H1 (cell line): ENCODE measurements at regions not wholly inside any gene's neighbourhood (a gene's known extent, or its start where the extent isn't known, plus 50 kb on each side); places are given as distances from the start of the nearest gene placed in this dataset.

Experiments
- CHD1 ChIP-seq: IDR thresholded peaks from 2 replicates; pipeline ENCODE4 v1.6.1; 2012; ENCODE audit warnings: low read depth, low read length, improper control_type of control experiment
- JUN ChIP-seq: IDR thresholded peaks from 2 replicates; pipeline ENCODE4 v1.6.1; 2011; ENCODE audit warnings: low read depth, mild to moderate bottlenecking, improper control_type of control experiment, low read length
- KDM4A ChIP-seq: IDR thresholded peaks from one replicate; pipeline ENCODE4 v1.7.1; 2012; ENCODE audit warnings: low read depth, mild to moderate bottlenecking, moderate library complexity, low read length, inconsistent platforms; ENCODE audit not compliant: severe bottlenecking
- NRF1 ChIP-seq: IDR thresholded peaks from 2 replicates; pipeline ENCODE4 v1.6.1; 2011; ENCODE audit warnings: mild to moderate bottlenecking, low read depth, low read length, improper control_type of control experiment
- RNF2 ChIP-seq: fragments of 200-900, 300-1000 bp; sonication (generic); IDR thresholded peaks from 2 replicates; pipeline ENCODE4 v1.7.1; 2016; ENCODE audit warnings: borderline replicate concordance, low read depth, mild to moderate bottlenecking, antibody characterized with exemption, low read length; ENCODE audit not compliant: poor library complexity, severe bottlenecking; ENCODE audit errors: missing control alignments
- SAP30 ChIP-seq: fragments of 300-600 bp; sonication (generic); IDR thresholded peaks from 2 replicates; pipeline ENCODE4 v1.7.1; 2012; ENCODE audit warnings: low read length, moderate library complexity, mild to moderate bottlenecking, inconsistent platforms; ENCODE audit not compliant: insufficient read depth, insufficient replicate concordance
- SIN3A ChIP-seq, 2 experiments: IDR thresholded peaks in 1 of 2; conservative IDR thresholded peaks in 1 of 2; 2 replicates each; pipeline ENCODE4 v1.6.1; 2011 to 2012; ENCODE audit warnings: low read length in 2 of 2, improper control_type of control experiment in 1 of 2, low read depth in 1 of 2, mild to moderate bottlenecking in 1 of 2
- SUZ12 ChIP-seq: fragments of 200-600 bp; sonication (generic); IDR thresholded peaks from 2 replicates; pipeline ENCODE4 v1.6.1; 2012; ENCODE audit warnings: mild to moderate bottlenecking, inconsistent platforms, low read length, moderate library complexity, mixed read lengths
- TAF7 ChIP-seq: optimal IDR thresholded peaks from 2 replicates; pipeline ENCODE3; 2011; ENCODE audit warnings: low read depth, mild to moderate bottlenecking, inconsistent platforms, low read length, moderate library complexity, borderline replicate concordance
- TF ChIP-seq, protein P1 (sequence below): fragments of 300-600 bp; sonication (generic); IDR thresholded peaks from 2 replicates; pipeline ENCODE4 v1.7.1; 2012; ENCODE audit warnings: low read length, moderate library complexity, mild to moderate bottlenecking, inconsistent platforms; ENCODE audit not compliant: insufficient replicate concordance

- TF ChIP-seq, protein P1, sequence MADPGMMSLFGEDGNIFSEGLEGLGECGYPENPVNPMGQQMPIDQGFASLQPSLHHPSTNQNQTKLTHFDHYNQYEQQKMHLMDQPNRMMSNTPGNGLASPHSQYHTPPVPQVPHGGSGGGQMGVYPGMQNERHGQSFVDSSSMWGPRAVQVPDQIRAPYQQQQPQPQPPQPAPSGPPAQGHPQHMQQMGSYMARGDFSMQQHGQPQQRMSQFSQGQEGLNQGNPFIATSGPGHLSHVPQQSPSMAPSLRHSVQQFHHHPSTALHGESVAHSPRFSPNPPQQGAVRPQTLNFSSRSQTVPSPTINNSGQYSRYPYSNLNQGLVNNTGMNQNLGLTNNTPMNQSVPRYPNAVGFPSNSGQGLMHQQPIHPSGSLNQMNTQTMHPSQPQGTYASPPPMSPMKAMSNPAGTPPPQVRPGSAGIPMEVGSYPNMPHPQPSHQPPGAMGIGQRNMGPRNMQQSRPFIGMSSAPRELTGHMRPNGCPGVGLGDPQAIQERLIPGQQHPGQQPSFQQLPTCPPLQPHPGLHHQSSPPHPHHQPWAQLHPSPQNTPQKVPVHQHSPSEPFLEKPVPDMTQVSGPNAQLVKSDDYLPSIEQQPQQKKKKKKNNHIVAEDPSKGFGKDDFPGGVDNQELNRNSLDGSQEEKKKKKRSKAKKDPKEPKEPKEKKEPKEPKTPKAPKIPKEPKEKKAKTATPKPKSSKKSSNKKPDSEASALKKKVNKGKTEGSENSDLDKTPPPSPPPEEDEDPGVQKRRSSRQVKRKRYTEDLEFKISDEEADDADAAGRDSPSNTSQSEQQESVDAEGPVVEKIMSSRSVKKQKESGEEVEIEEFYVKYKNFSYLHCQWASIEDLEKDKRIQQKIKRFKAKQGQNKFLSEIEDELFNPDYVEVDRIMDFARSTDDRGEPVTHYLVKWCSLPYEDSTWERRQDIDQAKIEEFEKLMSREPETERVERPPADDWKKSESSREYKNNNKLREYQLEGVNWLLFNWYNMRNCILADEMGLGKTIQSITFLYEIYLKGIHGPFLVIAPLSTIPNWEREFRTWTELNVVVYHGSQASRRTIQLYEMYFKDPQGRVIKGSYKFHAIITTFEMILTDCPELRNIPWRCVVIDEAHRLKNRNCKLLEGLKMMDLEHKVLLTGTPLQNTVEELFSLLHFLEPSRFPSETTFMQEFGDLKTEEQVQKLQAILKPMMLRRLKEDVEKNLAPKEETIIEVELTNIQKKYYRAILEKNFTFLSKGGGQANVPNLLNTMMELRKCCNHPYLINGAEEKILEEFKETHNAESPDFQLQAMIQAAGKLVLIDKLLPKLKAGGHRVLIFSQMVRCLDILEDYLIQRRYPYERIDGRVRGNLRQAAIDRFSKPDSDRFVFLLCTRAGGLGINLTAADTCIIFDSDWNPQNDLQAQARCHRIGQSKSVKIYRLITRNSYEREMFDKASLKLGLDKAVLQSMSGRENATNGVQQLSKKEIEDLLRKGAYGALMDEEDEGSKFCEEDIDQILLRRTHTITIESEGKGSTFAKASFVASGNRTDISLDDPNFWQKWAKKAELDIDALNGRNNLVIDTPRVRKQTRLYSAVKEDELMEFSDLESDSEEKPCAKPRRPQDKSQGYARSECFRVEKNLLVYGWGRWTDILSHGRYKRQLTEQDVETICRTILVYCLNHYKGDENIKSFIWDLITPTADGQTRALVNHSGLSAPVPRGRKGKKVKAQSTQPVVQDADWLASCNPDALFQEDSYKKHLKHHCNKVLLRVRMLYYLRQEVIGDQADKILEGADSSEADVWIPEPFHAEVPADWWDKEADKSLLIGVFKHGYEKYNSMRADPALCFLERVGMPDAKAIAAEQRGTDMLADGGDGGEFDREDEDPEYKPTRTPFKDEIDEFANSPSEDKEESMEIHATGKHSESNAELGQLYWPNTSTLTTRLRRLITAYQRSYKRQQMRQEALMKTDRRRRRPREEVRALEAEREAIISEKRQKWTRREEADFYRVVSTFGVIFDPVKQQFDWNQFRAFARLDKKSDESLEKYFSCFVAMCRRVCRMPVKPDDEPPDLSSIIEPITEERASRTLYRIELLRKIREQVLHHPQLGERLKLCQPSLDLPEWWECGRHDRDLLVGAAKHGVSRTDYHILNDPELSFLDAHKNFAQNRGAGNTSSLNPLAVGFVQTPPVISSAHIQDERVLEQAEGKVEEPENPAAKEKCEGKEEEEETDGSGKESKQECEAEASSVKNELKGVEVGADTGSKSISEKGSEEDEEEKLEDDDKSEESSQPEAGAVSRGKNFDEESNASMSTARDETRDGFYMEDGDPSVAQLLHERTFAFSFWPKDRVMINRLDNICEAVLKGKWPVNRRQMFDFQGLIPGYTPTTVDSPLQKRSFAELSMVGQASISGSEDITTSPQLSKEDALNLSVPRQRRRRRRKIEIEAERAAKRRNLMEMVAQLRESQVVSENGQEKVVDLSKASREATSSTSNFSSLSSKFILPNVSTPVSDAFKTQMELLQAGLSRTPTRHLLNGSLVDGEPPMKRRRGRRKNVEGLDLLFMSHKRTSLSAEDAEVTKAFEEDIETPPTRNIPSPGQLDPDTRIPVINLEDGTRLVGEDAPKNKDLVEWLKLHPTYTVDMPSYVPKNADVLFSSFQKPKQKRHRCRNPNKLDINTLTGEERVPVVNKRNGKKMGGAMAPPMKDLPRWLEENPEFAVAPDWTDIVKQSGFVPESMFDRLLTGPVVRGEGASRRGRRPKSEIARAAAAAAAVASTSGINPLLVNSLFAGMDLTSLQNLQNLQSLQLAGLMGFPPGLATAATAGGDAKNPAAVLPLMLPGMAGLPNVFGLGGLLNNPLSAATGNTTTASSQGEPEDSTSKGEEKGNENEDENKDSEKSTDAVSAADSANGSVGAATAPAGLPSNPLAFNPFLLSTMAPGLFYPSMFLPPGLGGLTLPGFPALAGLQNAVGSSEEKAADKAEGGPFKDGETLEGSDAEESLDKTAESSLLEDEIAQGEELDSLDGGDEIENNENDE: no peak
- TF ChIP-seq SAP30 (no peak), KDM4A (no peak), JUN (no peak), SUZ12 (no peak), SIN3A (conservative IDR thresholded peaks at IDR 0.05 in 1 of 2, IDR thresholded peaks at IDR 0.05 in 1 of 2; ENCODE audit: low read depth in 1 of 2, low read length in 2 of 2) (no peak), CHD1 (no peak), TAF7 (no peak), NRF1 (no peak), RNF2 (no peak)
Observed at GRCh38 chr7:106592282-106593027, 68.5 kb downstream of the CCDC71L start (continued).
